Stimulated activated CD4-positive, alpha-beta T cell treated with anti-CD3 and anti-CD28 coated beads, Interleukin-15, amount 100 ng/mL, for 24 hours (primary cell): ENCODE measurements at regions not wholly inside any gene's neighbourhood (a gene's known extent, or its start where the extent isn't known, plus 50 kb on each side); places are given as distances from the start of the nearest gene placed in this dataset.
"Not testable (repeated sequence)": the region's sequence is repeated elsewhere in the genome, so short reads cannot be mapped to it uniquely, and the experiment has no call there.

Experiments used
- DNase-seq: peaks from one replicate; pipeline ENCODE4 v3.0.0-alpha.2; 2020

- DNase-seq, result no peak
Observed at GRCh38 chr12:72723732-72724131, 451.6 kb downstream of the TRHDE start.

GRCh38 chr12:72729451-72730010 is 457.4 kb downstream of the TRHDE start:
- DNase-seq, result no peak

DNA sequence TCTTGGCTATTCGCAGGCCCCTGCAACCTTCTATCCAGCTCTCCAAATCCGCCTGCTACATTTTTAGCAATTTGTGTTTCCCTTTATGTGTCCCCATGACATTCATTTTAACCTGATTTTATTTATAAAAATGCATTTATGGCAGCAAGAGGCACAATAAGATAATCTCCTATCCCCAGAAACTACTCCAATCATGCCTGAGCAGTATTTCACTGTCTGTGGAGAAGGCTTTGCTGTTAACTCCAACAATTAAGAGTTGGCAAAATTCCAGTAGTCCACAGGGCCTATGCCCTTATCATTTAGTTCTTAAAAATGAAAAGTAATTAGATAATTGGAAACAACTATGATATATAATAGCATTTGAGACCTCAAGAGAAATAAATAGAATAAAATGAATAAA is 462.4 kb downstream of the TRHDE start:
- DNase-seq, result no peak

GRCh38 chr12:72738811-72739210 is 466.6 kb downstream of the TRHDE start:
- no peak for DNase-seq

GRCh38 chr12:72740064-72740463 is 467.9 kb downstream of the TRHDE start:
- no peak for DNase-seq

DNA sequence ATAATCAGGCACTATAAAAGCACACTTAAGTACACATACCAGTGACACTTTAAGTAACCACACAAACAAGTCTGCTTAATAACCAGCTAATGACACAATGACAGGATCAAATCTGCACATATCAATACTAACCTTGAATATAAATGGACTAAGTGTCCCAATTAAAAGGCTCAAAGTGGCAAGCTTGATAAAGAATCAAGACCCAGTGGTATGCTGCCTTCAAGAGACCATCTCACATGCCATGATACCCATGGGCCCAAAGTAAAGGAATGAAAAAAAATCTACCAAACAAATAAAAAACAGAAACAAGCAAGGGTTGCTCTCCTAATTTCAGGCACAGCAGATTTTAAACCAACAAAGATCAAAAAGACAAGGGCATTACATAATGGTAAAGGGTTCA is 470.4 kb downstream of the TRHDE start:
- no peak for DNase-seq

- no peak for DNase-seq
Observed at GRCh38 chr12:72746048-72746447, 473.9 kb downstream of the TRHDE start.

- DNase-seq, result no peak
Observed at GRCh38 chr12:72747111-72747849, 475.1 kb downstream of the TRHDE start.

DNA sequence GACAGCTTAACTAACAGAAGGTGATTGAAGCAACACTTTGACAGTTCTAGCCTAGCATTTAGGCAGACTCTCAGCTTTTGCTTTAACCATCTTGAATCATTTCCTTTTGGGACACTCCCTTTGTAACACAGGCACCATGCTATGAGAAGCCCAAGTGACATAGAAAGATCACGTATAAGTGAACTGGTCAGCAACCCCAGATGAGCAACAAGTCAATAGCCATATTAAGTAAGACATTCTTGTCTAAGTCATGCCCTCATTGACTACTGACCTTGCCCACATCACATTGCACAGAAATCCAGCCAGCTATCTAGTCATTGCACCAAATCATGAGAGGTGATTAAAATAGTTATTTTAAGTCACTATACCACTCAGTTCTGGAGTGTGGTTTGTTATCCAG is 476.8 kb downstream of the TRHDE start:
- DNase-seq, result no peak

- DNase-seq, result no peak
Observed at GRCh38 chr12:72753571-72753970, 481.4 kb downstream of the TRHDE start.

DNA sequence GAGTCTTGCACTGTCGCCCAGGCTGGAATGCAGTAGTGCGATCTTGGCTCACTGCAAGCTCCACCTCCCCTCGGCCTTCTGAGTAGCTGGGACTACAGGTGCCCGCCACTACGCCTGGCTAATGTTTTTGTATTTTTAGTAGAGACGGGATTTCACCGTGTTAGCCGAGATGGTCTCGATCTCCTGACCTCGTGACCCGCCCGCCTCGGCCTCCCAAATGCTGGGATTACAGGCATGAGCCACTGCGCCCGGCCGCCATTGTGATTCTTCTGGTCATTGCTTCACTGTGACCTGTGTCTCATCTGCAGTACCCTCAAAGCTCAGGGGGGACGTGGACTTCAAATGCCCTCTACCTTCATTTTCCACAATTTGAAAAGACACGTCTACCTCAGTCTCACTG is 481.9 kb downstream of the TRHDE start:
- not testable (repeated sequence) for DNase-seq

- no peak for DNase-seq
Observed at GRCh38 chr12:72766517-72766916, 494.3 kb downstream of the TRHDE start.

- no peak for DNase-seq
Observed at GRCh38 chr12:72774023-72774422, 501.9 kb downstream of the TRHDE start.

GRCh38 chr12:72777806-72778205 is 505.6 kb downstream of the TRHDE start:
- DNase-seq, result no peak

DNA sequence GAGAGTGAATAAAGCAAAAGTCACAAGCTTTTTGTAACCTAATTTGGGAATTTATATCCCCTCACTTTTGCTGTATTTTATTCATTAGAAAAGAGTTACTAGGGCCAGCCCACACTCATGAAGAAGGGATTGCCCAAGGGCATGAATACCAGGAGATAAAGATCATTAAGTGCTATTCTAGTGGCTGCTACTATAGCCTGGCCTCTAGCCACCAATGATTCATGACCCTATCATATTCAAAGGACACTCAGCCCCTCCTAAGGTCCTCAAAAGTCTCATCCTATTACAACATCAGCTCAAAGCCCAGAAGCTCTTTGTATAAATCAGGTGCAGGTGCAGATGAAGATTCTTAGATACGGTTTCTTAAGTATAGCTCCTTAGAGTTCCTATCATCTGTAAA is 518.1 kb downstream of the TRHDE start:
- no peak for DNase-seq

DNA sequence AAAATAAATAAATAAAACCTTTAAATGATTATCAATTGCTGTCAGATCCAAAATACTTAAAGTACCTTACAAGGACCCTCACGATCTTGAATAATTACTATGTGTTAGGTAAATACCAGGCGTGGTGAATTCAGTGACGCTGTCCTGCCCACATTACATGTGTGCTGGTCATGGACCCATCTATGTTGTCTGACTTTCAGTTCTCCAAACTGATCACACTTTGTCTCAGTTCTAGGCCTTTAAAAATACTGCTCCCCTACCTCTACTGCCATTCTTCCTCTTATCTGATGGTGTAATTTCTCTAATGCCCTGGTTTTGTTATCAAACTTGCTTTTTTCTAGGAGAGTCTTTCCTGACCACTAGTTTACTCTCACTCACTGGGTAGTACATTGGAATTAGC is 520.7 kb downstream of the TRHDE start:
- no peak for DNase-seq

- DNase-seq, result no peak
Observed at GRCh38 chr12:72793796-72794195, 521.6 kb downstream of the TRHDE start.

DNA sequence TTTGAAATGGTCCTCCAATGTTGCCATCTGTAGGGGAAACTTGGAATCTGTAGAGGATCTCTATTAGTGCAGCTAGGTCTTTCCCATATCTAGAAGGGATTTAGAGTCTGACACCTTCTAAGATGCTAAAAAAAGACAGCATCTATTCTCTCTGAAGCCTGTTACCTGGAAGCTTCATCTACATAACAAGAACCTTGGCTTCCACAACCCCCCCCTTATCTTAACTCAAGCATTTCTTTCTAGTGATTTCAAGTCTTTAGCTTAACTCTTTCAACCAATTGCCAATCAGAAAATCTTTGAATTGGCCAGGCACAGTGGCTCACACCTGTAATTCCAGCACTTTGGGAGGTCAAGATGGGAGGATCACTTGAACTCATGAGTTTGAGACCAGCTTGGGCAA is 543.3 kb downstream of the TRHDE start:
- no peak for DNase-seq

- DNase-seq, result no peak
Observed at GRCh38 chr12:72828662-72829324, 556.6 kb downstream of the TRHDE start.

GRCh38 chr12:72829838-72830237 is 557.7 kb downstream of the TRHDE start:
- no peak for DNase-seq

- no peak for DNase-seq
Observed at GRCh38 chr12:72832024-72832423, 559.9 kb downstream of the TRHDE start.

GRCh38 chr12:72836194-72836593 is 564.0 kb downstream of the TRHDE start:
- no peak for DNase-seq

- DNase-seq, result no peak
Observed at GRCh38 chr12:72839696-72840095, 567.5 kb downstream of the TRHDE start.

DNA sequence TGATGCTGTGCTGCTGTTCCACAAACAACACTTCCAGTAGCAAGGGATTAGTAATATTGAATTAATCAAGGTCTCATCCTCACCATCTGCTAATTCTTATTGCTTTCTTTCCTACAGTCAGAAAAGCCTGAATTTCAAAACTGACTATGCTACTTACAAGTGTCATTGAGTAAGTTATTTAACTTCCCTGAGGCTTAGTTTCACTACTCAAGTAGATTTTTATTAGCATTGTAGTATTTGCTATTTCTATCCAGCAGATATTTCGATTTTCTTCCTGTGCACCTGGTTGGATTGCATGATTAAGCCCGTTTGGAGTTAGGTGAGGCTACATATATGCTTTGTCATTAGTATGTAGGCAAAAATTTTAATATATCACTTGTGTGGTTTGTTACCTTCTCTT is 591.5 kb downstream of the TRHDE start:
- DNase-seq, result no peak

DNA sequence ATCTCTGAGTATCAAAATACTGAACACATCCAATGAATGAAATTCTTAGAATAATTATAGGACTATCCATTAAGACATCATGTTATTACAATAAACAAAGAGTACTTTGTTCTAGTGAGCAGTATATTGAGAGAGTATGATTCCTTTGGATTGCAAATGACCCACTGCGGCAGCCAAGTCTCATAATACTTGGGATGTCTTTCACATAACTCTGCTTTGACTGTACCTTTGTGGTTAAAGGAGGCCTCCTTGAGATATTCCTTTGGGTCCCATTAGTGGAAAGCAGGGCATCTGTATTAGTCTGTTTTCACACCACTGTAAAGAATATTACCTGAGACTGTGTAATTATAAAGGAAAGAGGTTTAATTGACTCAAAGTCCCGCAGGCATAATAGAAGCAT is 593.8 kb downstream of the TRHDE start:
- no peak for DNase-seq
